K562 (cell line): ENCODE measurements at regions not wholly inside any gene's neighbourhood (a gene's known extent, or its start where the extent isn't known, plus 50 kb on each side); places are given as distances from the start of the nearest gene placed in this dataset.

Experiments
- ATAC-seq: fragments of 200-7000 bp; cut with Tn5 transposase; 3 replicates; pipeline ENCODE4 v1.9.1; 2020; ENCODE audit warnings: moderate library complexity
- BruUV-seq: library from RNA; stranded (reverse); fragments of 400-500 nt; replicated peaks from 2 replicates; lab custom pipeline; 2021; lab: Mats Ljungman, UMichigan
- CTCF ChIA-PET: fragments of 300-600 bp; formaldehyde crosslinking; extraction: SDS; loops from one replicate; lab custom pipeline; 2021; ENCODE audit warnings: low intra/inter-chr PET ratio; lab: Yijun Ruan, JAX
- POLR2A ChIA-PET: fragments of 300-600, 350-650 bp; sonication (Branson Sonifier 250); formaldehyde crosslinking; extraction: SDS; loops from one replicate; lab custom pipeline; 2021; ENCODE audit warnings: antibody characterized with exemption, inconsistent platforms; lab: Yijun Ruan, JAX
- DNase-seq, 4 experiments: peaks; one replicate each; pipeline versions ENCODE4 v3.0.0 to v3.0.0-alpha.2; 2011 to 2018; ENCODE audit warnings: low spot score in 3 of 4, mixed read lengths in 3 of 4; ENCODE audit errors: extremely low read depth in 1 of 4
- FAIRE-seq: peaks from 2 replicates; lab custom pipeline; 2011; peaks lifted over from hg19 to GRCh38; lab: Jason Lieb, UNC
- H2AFZ ChIP-seq: 2 replicates; pipeline ENCODE4 v1.6.0; 2011; ENCODE audit warnings: low read depth, low read length, control low read depth, inconsistent platforms
- H3K27ac ChIP-seq: fragments of 200-600 bp; 3 replicates; pipeline ENCODE4 v1.8.0; 2011; ENCODE audit warnings: low read depth, mild to moderate bottlenecking, control low read depth, inconsistent platforms, low read length, moderate library complexity, mixed read lengths; ENCODE audit errors: extremely low read depth
- H3K27me3 ChIP-seq, 2 experiments: fragments of 300-600 bp in 1 of 2; 2 replicates in 1 of 2; 3 replicates in 1 of 2; pipeline versions ENCODE4 v1.6.0 to v1.8.0; 2011; ENCODE audit warnings: inconsistent platforms in 2 of 2, low read length in 2 of 2, mild to moderate bottlenecking in 1 of 2, mixed read lengths in 1 of 2, moderate library complexity in 1 of 2; ENCODE audit not compliant: control insufficient read depth in 2 of 2, insufficient read depth in 2 of 2
- H3K36me3 ChIP-seq: fragments of 300-600 bp; 3 replicates; pipeline ENCODE4 v1.8.0; 2011; ENCODE audit warnings: mild to moderate bottlenecking, low read length, inconsistent platforms; ENCODE audit not compliant: control insufficient read depth, insufficient read depth
- H3K4me1 ChIP-seq, 2 experiments: fragments of 200-600 bp in 1 of 2; replicated peaks in 1 of 2; 2 replicates in 1 of 2; 3 replicates in 1 of 2; pipeline versions ENCODE4 v1.5.1 to v1.8.0; 2011; ENCODE audit warnings: inconsistent platforms in 2 of 2, low read length in 2 of 2, mild to moderate bottlenecking in 1 of 2, mixed read lengths in 1 of 2, moderate library complexity in 1 of 2; ENCODE audit not compliant: control insufficient read depth in 2 of 2, insufficient read depth in 2 of 2
- H3K4me2 ChIP-seq: 2 replicates; pipeline ENCODE4 v1.6.1; 2011; ENCODE audit warnings: low read length, control low read depth, inconsistent platforms, mixed read lengths; ENCODE audit not compliant: insufficient read depth
- H3K4me3 ChIP-seq: fragments of 200-600 bp; sonication (generic), shearing (Covaris generic); 2 replicates; pipeline ENCODE4 v1.5.1; 2016; ENCODE audit warnings: control low read depth, inconsistent platforms
- H3K79me2 ChIP-seq: fragments of 200-600 bp; 3 replicates; pipeline ENCODE4 v1.8.0; 2011; ENCODE audit warnings: low read length, inconsistent platforms; ENCODE audit not compliant: control insufficient read depth, insufficient read depth
- H3K9ac ChIP-seq, 2 experiments: 2 replicates each; pipeline versions ENCODE4 v1.6.0 to v1.6.1; 2011; ENCODE audit warnings: low read depth in 2 of 2, low read length in 2 of 2, control low read depth in 1 of 2, inconsistent platforms in 1 of 2, mild to moderate bottlenecking in 1 of 2, mixed read lengths in 1 of 2; ENCODE audit not compliant: insufficient read depth in 1 of 2
- H3K9me1 ChIP-seq: one replicate; pipeline ENCODE4 v1.6.0; 2011; ENCODE audit warnings: inconsistent platforms, mild to moderate bottlenecking, low read length, moderate library complexity; ENCODE audit not compliant: control insufficient read depth, insufficient read depth
- H3K9me3 ChIP-seq: replicated peaks from 2 replicates; pipeline ENCODE4 v1.5.1; 2011; ENCODE audit warnings: low read depth, low read length, inconsistent platforms; ENCODE audit not compliant: control insufficient read depth, insufficient read depth
- H4K20me1 ChIP-seq: replicated peaks from 2 replicates; pipeline ENCODE4 v1.6.1; 2011; ENCODE audit warnings: low read length, inconsistent platforms, mixed read lengths; ENCODE audit not compliant: control insufficient read depth, insufficient read depth
- ESRRB ChIP-seq: fragments of 250-450 bp; sonication (Bioruptor Pico); IDR thresholded peaks from 2 replicates; pipeline ENCODE4 v1.5.0; 2020; ENCODE audit warnings: mild to moderate bottlenecking, moderate library complexity, borderline replicate concordance
- HDAC1 ChIP-seq, 2 experiments: fragments of 450-650 bp; IDR thresholded peaks; 2 replicates each; pipeline ENCODE4 v1.6.1; 2016 to 2017; ENCODE audit warnings: inconsistent platforms in 1 of 2, mild to moderate bottlenecking in 1 of 2, moderate library complexity in 1 of 2
- JUND ChIP-seq, 2 experiments: IDR thresholded peaks; 2 replicates in 1 of 2; 3 replicates in 1 of 2; pipeline ENCODE4 v1.6.1; 2011; ENCODE audit warnings: borderline replicate concordance in 2 of 2, low read depth in 2 of 2, low read length in 2 of 2, improper control_type of control experiment in 1 of 2, missing biosample characterization in 1 of 2, missing genetic modification characterization in 1 of 2, missing genetic modification reagents in 1 of 2
- LCOR ChIP-seq: sonication (generic); formaldehyde crosslinking; IDR thresholded peaks from 2 replicates; pipeline ENCODE4 v1.8.0; 2022; ENCODE audit warnings: mild to moderate bottlenecking, missing genetic modification reagents
- TAF1 ChIP-seq: IDR thresholded peaks from 2 replicates; pipeline ENCODE4 v1.6.1; 2011; ENCODE audit warnings: mild to moderate bottlenecking, low read length, moderate library complexity; ENCODE audit not compliant: insufficient read depth, control insufficient read depth, severe bottlenecking; ENCODE audit errors: extremely low read depth
- TSC22D4 ChIP-seq: fragments of 450-650 bp; IDR thresholded peaks from 2 replicates; pipeline ENCODE4 v1.6.1; 2016; ENCODE audit warnings: missing genetic modification characterization, missing biosample characterization, control low read depth
- ZFP1 ChIP-seq: fragments of 450-650 bp; formaldehyde crosslinking; IDR thresholded peaks from 2 replicates; pipeline ENCODE4 v1.4.0; 2020; ENCODE audit warnings: mild to moderate bottlenecking, mixed read lengths
- ZNF274 ChIP-seq: IDR thresholded peaks from 2 replicates; pipeline ENCODE4 v1.6.1; 2011; ENCODE audit warnings: low read depth, mild to moderate bottlenecking, low read length, moderate library complexity, borderline replicate concordance
- ZNF586 ChIP-seq: fragments of 450-650 bp; formaldehyde crosslinking; conservative IDR thresholded peaks from 2 replicates; pipeline ENCODE4 v1.4.0; 2020; ENCODE audit warnings: mild to moderate bottlenecking, moderate library complexity
- WGBS: fragments of 100-300 bp; shearing (Covaris generic); methylation state at CpG from one replicate; pipeline ENCODE4 v1.1.6; 2016; ENCODE audit warnings: low coverage, mixed read lengths; ENCODE audit not compliant: insufficient coverage; ENCODE audit errors: missing lambda C conversion rate; 5-methylcytosine and 5-hydroxymethylcytosine counted together
- in situ Hi-C: fragments of 300-500 bp; cut with MboI; formaldehyde crosslinking; loops from 4 replicates; pipeline ENCODE4 v1.15.0; 2018; ENCODE audit warnings: inconsistent platforms, mixed read lengths
- intact Hi-C: fragments of 100-400 bp; cut with micrococcal nuclease; formaldehyde crosslinking; loops from 2 replicates; pipeline ENCODE4 v1.14.2; 2022
- TF ChIP-seq, protein P1 (sequence below): sonication (generic); IDR thresholded peaks from 2 replicates; pipeline ENCODE4 v1.6.1; 2016
- TF ChIP-seq, protein P2 (sequence below): fragments of 250-450 bp; sonication (Bioruptor Pico); IDR thresholded peaks from 2 replicates; pipeline ENCODE4 v1.5.0; 2020; ENCODE audit warnings: mild to moderate bottlenecking, borderline replicate concordance

DNA sequence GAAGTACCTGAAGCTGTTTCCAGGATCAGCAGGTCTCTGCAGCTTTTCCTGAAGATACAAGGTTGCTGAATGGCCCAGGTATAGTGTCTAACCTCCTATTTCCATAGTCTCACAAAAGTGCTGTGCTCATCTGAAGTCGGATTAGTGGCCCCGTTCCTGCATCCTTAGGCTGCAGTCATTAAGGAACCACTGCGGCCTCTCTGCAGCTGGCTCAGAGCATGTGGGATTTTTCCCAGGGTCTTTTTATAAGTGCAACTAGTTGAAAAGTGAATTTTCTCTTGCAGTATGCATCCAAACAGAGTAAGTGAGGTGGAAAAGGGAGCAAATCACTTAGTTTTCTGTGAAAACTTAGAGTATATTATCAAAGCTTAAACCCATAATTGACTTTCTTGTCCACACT is 565.3 kb upstream of the NEGR1 start:
- no peaks in the 10 kb centered on the region for H3K79me2 ChIP-seq
- no peaks in the 10 kb centered on the region for H3K36me3 ChIP-seq
- ATAC-seq (no peak), DNase-seq (no peak), FAIRE-seq (no peak)
- no peaks in the 10 kb centered on the region for H3K27me3 ChIP-seq
- no TSS peak for BruUV-seq
- 0% methylated on average over 3 of the region's 3 CpGs for WGBS
- no peak overlapping the region for H2AFZ ChIP-seq
- H3K9ac ChIP-seq: no peak overlapping the region
- POLR2A ChIA-PET: no interaction called here
- in situ Hi-C loops (no loop called here), intact Hi-C loops (no loop called here)
- no peaks in the 10 kb centered on the region for H3K9me1 ChIP-seq
- no peak overlapping the region for H3K4me3 ChIP-seq
- no peaks in the 10 kb centered on the region for H3K4me1 ChIP-seq
- no peak overlapping the region for H3K27ac ChIP-seq
- CTCF ChIA-PET: no interaction called here
- no peaks in the 10 kb centered on the region for H3K9me3 ChIP-seq
- TF ChIP-seq ZNF586 (CRISPR knock-in tag) (no peak), ESRRB (CRISPR knock-in tag) (no peak), ZNF274 (no peak), TSC22D4 (tag) (no peak), ZFP1 (CRISPR knock-in tag) (no peak), TAF1 (no peak), HDAC1 (IDR thresholded peaks at IDR 0.05) (no peak), JUND (IDR thresholded peaks at IDR 0.05; ENCODE audit: borderline replicate concordance, low read depth, low read length) (no peak), JUND (tag; IDR thresholded peaks at IDR 0.05; ENCODE audit: borderline replicate concordance, low read depth, low read length) (no peak), LCOR (CRISPR knock-in tag) (no peak)
- TF ChIP-seq, protein P1, sequence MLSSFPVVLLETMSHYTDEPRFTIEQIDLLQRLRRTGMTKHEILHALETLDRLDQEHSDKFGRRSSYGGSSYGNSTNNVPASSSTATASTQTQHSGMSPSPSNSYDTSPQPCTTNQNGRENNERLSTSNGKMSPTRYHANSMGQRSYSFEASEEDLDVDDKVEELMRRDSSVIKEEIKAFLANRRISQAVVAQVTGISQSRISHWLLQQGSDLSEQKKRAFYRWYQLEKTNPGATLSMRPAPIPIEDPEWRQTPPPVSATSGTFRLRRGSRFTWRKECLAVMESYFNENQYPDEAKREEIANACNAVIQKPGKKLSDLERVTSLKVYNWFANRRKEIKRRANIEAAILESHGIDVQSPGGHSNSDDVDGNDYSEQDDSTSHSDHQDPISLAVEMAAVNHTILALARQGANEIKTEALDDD: no peak
- TF ChIP-seq, protein P2, sequence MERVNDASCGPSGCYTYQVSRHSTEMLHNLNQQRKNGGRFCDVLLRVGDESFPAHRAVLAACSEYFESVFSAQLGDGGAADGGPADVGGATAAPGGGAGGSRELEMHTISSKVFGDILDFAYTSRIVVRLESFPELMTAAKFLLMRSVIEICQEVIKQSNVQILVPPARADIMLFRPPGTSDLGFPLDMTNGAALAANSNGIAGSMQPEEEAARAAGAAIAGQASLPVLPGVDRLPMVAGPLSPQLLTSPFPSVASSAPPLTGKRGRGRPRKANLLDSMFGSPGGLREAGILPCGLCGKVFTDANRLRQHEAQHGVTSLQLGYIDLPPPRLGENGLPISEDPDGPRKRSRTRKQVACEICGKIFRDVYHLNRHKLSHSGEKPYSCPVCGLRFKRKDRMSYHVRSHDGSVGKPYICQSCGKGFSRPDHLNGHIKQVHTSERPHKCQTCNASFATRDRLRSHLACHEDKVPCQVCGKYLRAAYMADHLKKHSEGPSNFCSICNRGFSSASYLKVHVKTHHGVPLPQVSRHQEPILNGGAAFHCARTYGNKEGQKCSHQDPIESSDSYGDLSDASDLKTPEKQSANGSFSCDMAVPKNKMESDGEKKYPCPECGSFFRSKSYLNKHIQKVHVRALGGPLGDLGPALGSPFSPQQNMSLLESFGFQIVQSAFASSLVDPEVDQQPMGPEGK (CRISPR knock-in tag): no peak
- H3K4me2 ChIP-seq: no peak overlapping the region
- H4K20me1 ChIP-seq: no peaks in the 10 kb centered on the region
